ENCODE measurements at regions not wholly inside any gene's neighbourhood (a gene's known extent, or its start where the extent isn't known, plus 50 kb on each side); places are given as distances from the start of the nearest gene placed in this dataset.

- TF ChIP-seq POLR2AphosphoS5 (IDR thresholded peaks at IDR 0.05; ENCODE audit: low read depth, low read length), result no peak
- TF ChIP-seq TAF1 (IDR thresholded peaks at IDR 0.05; ENCODE audit: borderline replicate concordance, insufficient read depth, low read length), result no peak
- TF ChIP-seq FOXP2 (optimal IDR thresholded peaks at IDR 0.05; ENCODE audit: borderline replicate concordance, extremely low read depth, extremely low read length, insufficient read depth), result no peak
Observed at GRCh38 chr14:71394386-71394785, 487.1 kb downstream of the PCNX1 start.
